ENCODE measurements at regions not wholly inside any gene's neighbourhood (a gene's known extent, or its start where the extent isn't known, plus 50 kb on each side); places are given as distances from the start of the nearest gene placed in this dataset.

GRCh38 chr2:199015072-199015471 is 442.7 kb downstream of the SATB2 start:
- no peak for DNase-seq
- Mint-ChIP-seq H3K4me1 (no peaks in the 10 kb centered on the region), H3K9me3 (ENCODE audit: insufficient read depth) (no peaks in the 10 kb centered on the region), H3K27me3 (no peaks in the 10 kb centered on the region), H3K27ac (no peak overlapping the region), H3K4me3 (no peak overlapping the region)
- no peaks in the 10 kb centered on the region for H3K79me2 ChIP-seq (ENCODE audit: control insufficient read depth, insufficient read depth, low read length)
- TF ChIP-seq EZH2 (IDR thresholded peaks at IDR 0.05; ENCODE audit: borderline replicate concordance, insufficient read depth, low read depth, low read length, poor library complexity, severe bottlenecking) (no peak), CTCF (IDR thresholded peaks at IDR 0.05) (no peak)
- H3K36me3 ChIP-seq (replicated peaks in 1 of 2; ENCODE audit: control extremely low read depth in 1 of 2, control insufficient read depth in 1 of 2, extremely low read depth in 1 of 2, insufficient read depth in 2 of 2, low read length in 1 of 2) = no peaks in the 10 kb centered on the region
- H3K27me3 ChIP-seq (replicated peaks in 1 of 4; ENCODE audit: control extremely low read depth in 1 of 4, control insufficient read depth in 3 of 4, insufficient read depth in 4 of 4, low read length in 3 of 4) = no peaks in the 10 kb centered on the region
- H3K27ac ChIP-seq (ENCODE audit: low read length in 2 of 2) = no peak overlapping the region
- intact Hi-C loops (cut with micrococcal nuclease) = no loop called here
- H3K4me1 ChIP-seq (ENCODE audit: control insufficient read depth in 2 of 2, insufficient read depth in 2 of 2, low read length in 2 of 2) = no peaks in the 10 kb centered on the region
- no peak overlapping the region for H3K4me3 ChIP-seq (ENCODE audit: control extremely low read depth in 1 of 5, extremely low read depth in 1 of 5, insufficient read depth in 1 of 5, low read depth in 2 of 5, low read length in 4 of 5)
- no peak for ATAC-seq (ENCODE audit: low read depth)
- ChIA-PET CTCF (no interaction called here), POLR2A (no interaction called here)
- H3K9ac ChIP-seq (ENCODE audit: low read length) = no peak overlapping the region
- H2AFZ ChIP-seq (ENCODE audit: insufficient read depth, low read depth, low read length, poor library complexity, severe bottlenecking) = no peak overlapping the region
- H3K4me2 ChIP-seq (replicated peaks; ENCODE audit: low read depth, low read length, poor library complexity, severe bottlenecking) = no peak overlapping the region
- H4K20me1 ChIP-seq (ENCODE audit: control insufficient read depth, insufficient read depth, low read length, poor library complexity, severe bottlenecking) = no peaks in the 10 kb centered on the region
- peaks cover 0 to 16% (median 0%) of the 10 kb centered on the region in 3 donors for H3K9me3 ChIP-seq (ENCODE audit: control extremely low read depth in 1 of 3, control insufficient read depth in 2 of 3, insufficient read depth in 1 of 3, low read length in 2 of 3)

GRCh38 chr2:199014226-199014625 is 443.5 kb downstream of the SATB2 start:
- CTCF ChIA-PET = no interaction called here
- ATAC-seq (ENCODE audit: low read depth) = no peak
- intact Hi-C loops (cut with micrococcal nuclease) = no loop called here

More at GRCh38 chr2:199014226-199014625, 443.5 kb downstream of the SATB2 start:
- Histone ChIP-seq H3K4me3 (ENCODE audit: control extremely low read depth in 1 of 5, extremely low read depth in 1 of 5, insufficient read depth in 1 of 5, low read depth in 2 of 5, low read length in 4 of 5) (no peak overlapping the region), H4K20me1 (ENCODE audit: control insufficient read depth, insufficient read depth, low read length, poor library complexity, severe bottlenecking) (no peaks in the 10 kb centered on the region), H3K4me2 (replicated peaks; ENCODE audit: low read depth, low read length, poor library complexity, severe bottlenecking) (no peak overlapping the region), H3K4me1 (ENCODE audit: control insufficient read depth in 2 of 2, insufficient read depth in 2 of 2, low read length in 2 of 2) (no peaks in the 10 kb centered on the region), H3K79me2 (ENCODE audit: control insufficient read depth, insufficient read depth, low read length) (no peaks in the 10 kb centered on the region), H3K27ac (ENCODE audit: low read length in 2 of 2) (no peak overlapping the region), H3K36me3 (replicated peaks in 1 of 2; ENCODE audit: control extremely low read depth in 1 of 2, control insufficient read depth in 1 of 2, extremely low read depth in 1 of 2, insufficient read depth in 2 of 2, low read length in 1 of 2) (no peaks in the 10 kb centered on the region), H3K9ac (ENCODE audit: low read length) (no peak overlapping the region), H3K27me3 (replicated peaks in 1 of 4; ENCODE audit: control extremely low read depth in 1 of 4, control insufficient read depth in 3 of 4, insufficient read depth in 4 of 4, low read length in 3 of 4) (no peaks in the 10 kb centered on the region), H3K9me3 (ENCODE audit: control extremely low read depth in 1 of 3, control insufficient read depth in 2 of 3, insufficient read depth in 1 of 3, low read length in 2 of 3) (peaks cover 0 to 16% (median 0%) of the 10 kb centered on the region in 3 donors), H2AFZ (ENCODE audit: insufficient read depth, low read depth, low read length, poor library complexity, severe bottlenecking) (no peak overlapping the region)
- H3K9me3 Mint-ChIP-seq (ENCODE audit: insufficient read depth) = no peaks in the 10 kb centered on the region
- POLR2A ChIA-PET = no interaction called here
- no peak overlapping the region for H3K4me3 Mint-ChIP-seq
- no peak for TF ChIP-seq CTCF (IDR thresholded peaks at IDR 0.05)
- H3K27ac Mint-ChIP-seq = no peak overlapping the region
- no peak for DNase-seq
- no peaks in the 10 kb centered on the region for H3K4me1 Mint-ChIP-seq
- 88% methylated on average over 3 of the region's 3 CpGs for WGBS (ENCODE audit: insufficient coverage)
- H3K27me3 Mint-ChIP-seq = no peaks in the 10 kb centered on the region
